Smooth muscle cell (in vitro differentiated cells): ENCODE measurements at regions not wholly inside any gene's neighbourhood (a gene's known extent, or its start where the extent isn't known, plus 50 kb on each side); places are given as distances from the start of the nearest gene placed in this dataset.

Source experiments
- DNase-seq: peaks from one replicate; lab custom pipeline; 2025; ENCODE audit not compliant: unreplicated experiment; lab: John Stamatoyannopoulos, UW
- H2AFZ ChIP-seq: fragments of 200-600 bp; sonication (generic); 2 replicates; pipeline ENCODE4 v1.6.0; 2016; ENCODE audit warnings: antibody characterized with exemption, low read depth, mild to moderate bottlenecking
- H3F3A ChIP-seq: fragments of 200-600 bp; sonication (generic); 2 replicates; pipeline ENCODE4 v1.6.0; 2017; ENCODE audit warnings: antibody characterized with exemption, low read depth
- H3K27ac ChIP-seq: fragments of 200-600 bp; sonication (generic); 2 replicates; pipeline ENCODE4 v1.5.1; 2016; ENCODE audit warnings: low read depth, mild to moderate bottlenecking
- H3K27me3 ChIP-seq: fragments of 200-600 bp; sonication (generic); 2 replicates; pipeline ENCODE4 v1.6.1; 2016; ENCODE audit warnings: low read depth, mild to moderate bottlenecking
- H3K36me3 ChIP-seq: fragments of 200-600 bp; sonication (generic); 2 replicates; pipeline ENCODE4 v1.5.1; 2016; ENCODE audit warnings: low read depth
- H3K4me1 ChIP-seq: fragments of 200-600 bp; sonication (generic); 2 replicates; pipeline ENCODE4 v1.5.1; 2016; ENCODE audit warnings: low read depth
- H3K4me2 ChIP-seq: fragments of 200-600 bp; sonication (generic); 2 replicates; pipeline ENCODE4 v1.6.0; 2016; ENCODE audit warnings: mild to moderate bottlenecking
- H3K4me3 ChIP-seq: fragments of 200-600 bp; sonication (generic); 2 replicates; pipeline ENCODE4 v1.5.1; 2016; ENCODE audit warnings: mild to moderate bottlenecking
- H3K79me2 ChIP-seq: fragments of 200-600 bp; sonication (generic); 2 replicates; pipeline ENCODE4 v1.6.0; 2016; ENCODE audit warnings: low read depth, mild to moderate bottlenecking
- H3K9ac ChIP-seq: fragments of 200-600 bp; sonication (generic); 2 replicates; pipeline ENCODE4 v1.6.0; 2016; ENCODE audit warnings: low read depth
- H3K9me3 ChIP-seq: fragments of 200-600 bp; sonication (generic); replicated peaks from 2 replicates; pipeline ENCODE4 v1.5.1; 2016; ENCODE audit warnings: low read depth
- H4K20me1 ChIP-seq: fragments of 200-600 bp; sonication (generic); 2 replicates; pipeline ENCODE4 v1.6.0; 2016; ENCODE audit warnings: low read depth
- WGBS: methylation state at CpG from one replicate; pipeline ENCODE4 v1.1.7; 2016; ENCODE audit warnings: low lambda C conversion rate; 5-methylcytosine and 5-hydroxymethylcytosine counted together
- TF ChIP-seq, protein P1 (sequence below): fragments of 200-600 bp; sonication (generic); IDR thresholded peaks from 2 replicates; pipeline ENCODE4 v1.5.1; 2017; ENCODE audit warnings: borderline replicate concordance, mild to moderate bottlenecking, antibody characterized with exemption; ENCODE audit not compliant: insufficient read depth, poor library complexity, severe bottlenecking

DNA sequence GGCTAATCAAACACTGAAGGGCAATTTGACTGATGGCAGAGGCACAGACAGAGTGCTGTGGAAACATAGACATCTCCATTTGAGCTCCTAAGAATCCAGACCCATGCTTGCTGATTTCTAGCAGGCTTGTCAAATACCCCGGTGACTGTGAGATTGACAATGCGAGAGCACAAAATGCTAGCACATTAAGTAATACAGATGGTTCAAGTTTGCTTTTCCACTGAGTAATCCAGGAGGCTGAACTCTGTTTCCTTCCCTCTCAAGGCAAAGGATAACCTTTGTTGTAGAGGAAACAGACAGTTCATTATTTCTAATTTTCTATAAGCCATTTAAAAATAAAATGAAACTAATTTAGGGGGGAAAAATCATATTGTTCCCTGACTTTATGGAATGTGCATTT, 256.5 kb upstream of the CRY1 start:
- H3K79me2 ChIP-seq: no peaks in the 10 kb centered on the region

DNA sequence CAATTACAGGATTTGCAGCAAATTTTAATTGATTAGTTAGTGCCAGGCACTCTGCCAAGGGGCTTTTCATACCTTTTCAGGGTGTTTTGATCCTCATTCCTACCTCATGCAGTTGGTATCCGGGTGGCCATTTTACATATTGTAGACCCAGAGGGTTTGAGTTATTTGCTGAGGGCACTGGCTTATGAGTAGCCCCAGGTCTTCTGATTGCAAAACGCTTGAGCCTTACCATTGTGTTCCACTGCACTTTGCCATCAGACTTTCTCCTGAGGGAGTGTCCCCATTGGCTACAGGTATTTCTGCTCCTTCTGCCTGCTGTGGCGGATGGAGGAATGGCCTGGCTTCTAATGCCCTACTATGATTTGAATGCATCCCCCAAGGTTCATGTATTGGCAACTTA, 257.8 kb upstream of the CRY1 start:
- no peaks in the 10 kb centered on the region for H3K9me3 ChIP-seq
- H4K20me1 ChIP-seq: no peaks in the 10 kb centered on the region
- H3F3A ChIP-seq: no peaks in the 10 kb centered on the region
- no peak overlapping the region for H3K27ac ChIP-seq
- no peak overlapping the region for H2AFZ ChIP-seq
- H3K4me2 ChIP-seq: no peak overlapping the region
- TF ChIP-seq, protein P1, sequence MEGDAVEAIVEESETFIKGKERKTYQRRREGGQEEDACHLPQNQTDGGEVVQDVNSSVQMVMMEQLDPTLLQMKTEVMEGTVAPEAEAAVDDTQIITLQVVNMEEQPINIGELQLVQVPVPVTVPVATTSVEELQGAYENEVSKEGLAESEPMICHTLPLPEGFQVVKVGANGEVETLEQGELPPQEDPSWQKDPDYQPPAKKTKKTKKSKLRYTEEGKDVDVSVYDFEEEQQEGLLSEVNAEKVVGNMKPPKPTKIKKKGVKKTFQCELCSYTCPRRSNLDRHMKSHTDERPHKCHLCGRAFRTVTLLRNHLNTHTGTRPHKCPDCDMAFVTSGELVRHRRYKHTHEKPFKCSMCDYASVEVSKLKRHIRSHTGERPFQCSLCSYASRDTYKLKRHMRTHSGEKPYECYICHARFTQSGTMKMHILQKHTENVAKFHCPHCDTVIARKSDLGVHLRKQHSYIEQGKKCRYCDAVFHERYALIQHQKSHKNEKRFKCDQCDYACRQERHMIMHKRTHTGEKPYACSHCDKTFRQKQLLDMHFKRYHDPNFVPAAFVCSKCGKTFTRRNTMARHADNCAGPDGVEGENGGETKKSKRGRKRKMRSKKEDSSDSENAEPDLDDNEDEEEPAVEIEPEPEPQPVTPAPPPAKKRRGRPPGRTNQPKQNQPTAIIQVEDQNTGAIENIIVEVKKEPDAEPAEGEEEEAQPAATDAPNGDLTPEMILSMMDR: no peak
- 89% methylated on average over 3 of the region's 3 CpGs for WGBS
- no peaks in the 10 kb centered on the region for H3K36me3 ChIP-seq
- H3K4me1 ChIP-seq: no peaks in the 10 kb centered on the region
- no peak overlapping the region for H3K9ac ChIP-seq
- no peaks in the 10 kb centered on the region for H3K27me3 ChIP-seq
- H3K79me2 ChIP-seq: no peaks in the 10 kb centered on the region
- no peak for DNase-seq
- no peak overlapping the region for H3K4me3 ChIP-seq

More for the DNA sequence above, 256.5 kb upstream of the CRY1 start:
- TF ChIP-seq, protein P1: no peak
- Histone ChIP-seq H3K4me1 (no peaks in the 10 kb centered on the region), H3K4me2 (no peak overlapping the region), H3F3A (no peaks in the 10 kb centered on the region), H3K4me3 (no peak overlapping the region), H4K20me1 (no peaks in the 10 kb centered on the region), H3K9me3 (no peaks in the 10 kb centered on the region), H3K9ac (no peak overlapping the region), H3K27me3 (peaks cover 10% of the 10 kb centered on the region), H2AFZ (no peak overlapping the region), H3K36me3 (no peaks in the 10 kb centered on the region), H3K27ac (no peak overlapping the region)
- no peak for DNase-seq
- 61% methylated on average over 2 of the region's 2 CpGs for WGBS

DNA sequence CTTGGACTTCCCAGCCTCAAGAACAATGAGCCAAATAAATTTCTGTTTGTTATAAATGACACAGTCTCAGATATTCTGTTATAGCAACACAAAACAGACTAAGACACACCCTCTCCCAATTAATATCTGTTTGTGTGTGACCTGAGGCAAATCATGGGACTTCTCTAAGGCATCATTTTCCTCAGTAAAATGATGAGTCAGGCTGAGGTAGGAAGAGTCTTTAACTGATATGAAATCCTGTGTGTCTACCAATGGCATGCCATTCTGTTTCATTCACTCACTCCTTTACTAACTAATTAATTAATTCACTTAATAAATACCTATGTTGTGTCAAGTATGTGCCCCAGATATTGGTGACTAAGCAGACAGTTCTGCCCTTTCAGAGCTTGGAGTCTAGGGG, 258.4 kb upstream of the CRY1 start:
- H3K4me3 ChIP-seq: no peak overlapping the region
- no peak for DNase-seq
- TF ChIP-seq, protein P1: no peak
- no peak overlapping the region for H2AFZ ChIP-seq
- H3F3A ChIP-seq: no peaks in the 10 kb centered on the region
- H3K27me3 ChIP-seq: no peaks in the 10 kb centered on the region
- H3K79me2 ChIP-seq: no peaks in the 10 kb centered on the region
- H3K9me3 ChIP-seq: no peaks in the 10 kb centered on the region
- H3K4me2 ChIP-seq: no peak overlapping the region
- H3K36me3 ChIP-seq: no peaks in the 10 kb centered on the region
- no peaks in the 10 kb centered on the region for H3K4me1 ChIP-seq
- H4K20me1 ChIP-seq: no peaks in the 10 kb centered on the region
- H3K9ac ChIP-seq: no peak overlapping the region
- no peak overlapping the region for H3K27ac ChIP-seq

DNA sequence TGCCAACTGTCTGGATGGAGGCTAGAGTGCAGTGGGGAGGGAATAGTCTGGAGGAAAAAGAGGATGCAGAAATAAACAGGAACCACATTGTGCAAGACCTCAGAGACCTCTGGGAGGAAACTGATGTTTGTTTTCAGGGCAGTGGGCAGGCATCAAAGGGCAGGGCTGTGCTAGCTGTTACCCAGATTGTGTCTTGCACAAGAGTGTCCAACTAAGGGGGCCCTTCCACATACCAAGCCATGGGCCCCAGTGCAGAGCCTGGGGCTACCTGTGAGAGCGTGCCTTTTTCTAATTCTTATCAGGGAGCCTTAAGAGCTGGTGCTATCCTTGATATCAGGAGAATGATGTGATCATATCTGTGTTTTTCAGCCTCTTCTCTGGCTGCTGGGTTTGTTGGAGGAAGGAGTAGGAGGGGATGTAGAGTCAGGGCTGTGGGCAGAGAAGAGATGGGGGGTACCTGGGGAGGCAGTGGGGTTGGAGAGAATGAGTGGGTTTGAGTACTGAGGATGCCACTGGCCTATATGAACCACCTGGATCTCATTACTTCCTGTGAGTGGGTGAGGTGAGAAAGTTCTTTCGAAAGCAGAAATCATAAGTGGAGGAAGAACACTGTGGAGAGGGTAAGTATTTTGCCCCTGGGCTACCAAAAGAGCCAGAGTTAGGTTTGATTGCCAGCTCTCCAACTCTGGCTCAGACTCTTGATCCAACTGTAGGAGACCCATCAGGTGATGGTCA, 259.2 kb upstream of the CRY1 start:
- 89% methylated on average over 2 of the region's 2 CpGs for WGBS
- H3K9ac ChIP-seq: no peak overlapping the region
- no peak overlapping the region for H2AFZ ChIP-seq
- H3K9me3 ChIP-seq: no peaks in the 10 kb centered on the region
- no peaks in the 10 kb centered on the region for H3K79me2 ChIP-seq
- TF ChIP-seq, protein P1: no peak
- no peaks in the 10 kb centered on the region for H3K4me1 ChIP-seq
- H3K36me3 ChIP-seq: no peaks in the 10 kb centered on the region
- no peak overlapping the region for H3K4me3 ChIP-seq
- no peak overlapping the region for H3K27ac ChIP-seq
- DNase-seq: no peak
- no peak overlapping the region for H3K4me2 ChIP-seq
- no peaks in the 10 kb centered on the region for H4K20me1 ChIP-seq
- H3F3A ChIP-seq: no peaks in the 10 kb centered on the region
- H3K27me3 ChIP-seq: no peaks in the 10 kb centered on the region
